ENCODE measurements at regions not wholly inside any gene's neighbourhood (a gene's known extent, or its start where the extent isn't known, plus 50 kb on each side); places are given as distances from the start of the nearest gene placed in this dataset.

GRCh38 chr1:190597294-190597693, 119.6 kb upstream of the BRINP3 start:
- CTCF ChIA-PET (ENCODE audit: unreplicated experiment): no interaction called here
- POLR2A ChIA-PET: no interaction called here
- intact Hi-C loops (cut with micrococcal nuclease; ENCODE audit: unreplicated experiment): no loop called here

GRCh38 chr1:190599670-190600069, 122.0 kb upstream of the BRINP3 start:
- H3K4me2 ChIP-seq (ENCODE audit: low read length): no peak overlapping the region
- H3K27ac ChIP-seq (ENCODE audit: low read depth, low read length, poor library complexity, severe bottlenecking): no peak overlapping the region
- no peaks in the 10 kb centered on the region for H3K9me2 ChIP-seq (ENCODE audit: insufficient read depth, low read length)
- no peaks in the 10 kb centered on the region for H3K9me3 ChIP-seq (ENCODE audit: low read length)
- H2AFZ ChIP-seq (ENCODE audit: low read length): no peak overlapping the region
- intact Hi-C loops (cut with micrococcal nuclease; ENCODE audit: unreplicated experiment): no loop called here
- no peaks in the 10 kb centered on the region for H3K36me3 ChIP-seq (ENCODE audit: insufficient read depth, low read length)
- H4K20me1 ChIP-seq (ENCODE audit: insufficient read depth, low read length): no peaks in the 10 kb centered on the region
- no peak for TF ChIP-seq EZH2phosphoT487 (IDR thresholded peaks at IDR 0.05; ENCODE audit: borderline replicate concordance, low read depth, low read length)
- TF ChIP-seq CTCF (conservative IDR thresholded peaks at IDR 0.05; ENCODE audit: low read length): no peak
- H3K79me2 ChIP-seq (ENCODE audit: insufficient read depth, low read depth, low read length): no peaks in the 10 kb centered on the region
- CTCF ChIA-PET (ENCODE audit: unreplicated experiment): no interaction called here
- H3K4me3 ChIP-seq (ENCODE audit: low read depth, low read length, poor library complexity, severe bottlenecking): no peak overlapping the region
- BruUV-seq (replicated peaks): no TSS peak
- POLR2A ChIA-PET: interaction anchor here (0.6 kb wide), 1 partner anchor 18 kb away, joined by 3 read pairs; no protein-coding TSS in a partner anchor
- no peak for DNase-seq (ENCODE audit: low spot score)
- no peaks in the 10 kb centered on the region for H3K4me1 ChIP-seq (ENCODE audit: insufficient read depth, low read length, poor library complexity, severe bottlenecking)

More at GRCh38 chr1:190597294-190597693, 119.6 kb upstream of the BRINP3 start:
- no peaks in the 10 kb centered on the region for H4K20me1 ChIP-seq (ENCODE audit: insufficient read depth, low read length)
- TF ChIP-seq CTCF (conservative IDR thresholded peaks at IDR 0.05; ENCODE audit: low read length) (no peak), EZH2phosphoT487 (IDR thresholded peaks at IDR 0.05; ENCODE audit: borderline replicate concordance, low read depth, low read length) (no peak)
- no peak overlapping the region for H3K27ac ChIP-seq (ENCODE audit: low read depth, low read length, poor library complexity, severe bottlenecking)
- H3K79me2 ChIP-seq (ENCODE audit: insufficient read depth, low read depth, low read length): no peaks in the 10 kb centered on the region
- H3K4me3 ChIP-seq (ENCODE audit: low read depth, low read length, poor library complexity, severe bottlenecking): no peak overlapping the region
- no peak overlapping the region for H2AFZ ChIP-seq (ENCODE audit: low read length)
- H3K36me3 ChIP-seq (ENCODE audit: insufficient read depth, low read length): no peaks in the 10 kb centered on the region
- no peaks in the 10 kb centered on the region for H3K9me2 ChIP-seq (ENCODE audit: insufficient read depth, low read length)
- no peak overlapping the region for H3K4me2 ChIP-seq (ENCODE audit: low read length)
- no peaks in the 10 kb centered on the region for H3K4me1 ChIP-seq (ENCODE audit: insufficient read depth, low read length, poor library complexity, severe bottlenecking)
- H3K9me3 ChIP-seq (ENCODE audit: low read length): no peaks in the 10 kb centered on the region
- no TSS peak for BruUV-seq (replicated peaks)
- DNase-seq (ENCODE audit: low spot score): no peak

- no peaks in the 10 kb centered on the region for H3K79me2 ChIP-seq (ENCODE audit: insufficient read depth, low read depth, low read length)
- intact Hi-C loops (cut with micrococcal nuclease; ENCODE audit: unreplicated experiment): no loop called here
- H3K9me2 ChIP-seq (ENCODE audit: insufficient read depth, low read length): no peaks in the 10 kb centered on the region
- TF ChIP-seq EZH2phosphoT487 (IDR thresholded peaks at IDR 0.05; ENCODE audit: borderline replicate concordance, low read depth, low read length) (no peak), CTCF (conservative IDR thresholded peaks at IDR 0.05; ENCODE audit: low read length) (no peak)
- no peak for DNase-seq (ENCODE audit: low spot score)
- H3K9me3 ChIP-seq (ENCODE audit: low read length): no peaks in the 10 kb centered on the region
- no peaks in the 10 kb centered on the region for H4K20me1 ChIP-seq (ENCODE audit: insufficient read depth, low read length)
- H3K4me2 ChIP-seq (ENCODE audit: low read length): no peak overlapping the region
- no peaks in the 10 kb centered on the region for H3K36me3 ChIP-seq (ENCODE audit: insufficient read depth, low read length)
- no peaks in the 10 kb centered on the region for H3K4me1 ChIP-seq (ENCODE audit: insufficient read depth, low read length, poor library complexity, severe bottlenecking)
- no peak overlapping the region for H3K4me3 ChIP-seq (ENCODE audit: low read depth, low read length, poor library complexity, severe bottlenecking)
- CTCF ChIA-PET (ENCODE audit: unreplicated experiment): no interaction called here
- no peak overlapping the region for H2AFZ ChIP-seq (ENCODE audit: low read length)
- no TSS peak for BruUV-seq (replicated peaks)
- no peak overlapping the region for H3K27ac ChIP-seq (ENCODE audit: low read depth, low read length, poor library complexity, severe bottlenecking)
- POLR2A ChIA-PET: no interaction called here
These were observed 124.7 kb upstream of the BRINP3 start for GRCh38 chr1:190602325-190602724.

Data from OCI-LY7 (cell line).